H1 (cell line): ENCODE measurements at regions not wholly inside any gene's neighbourhood (a gene's known extent, or its start where the extent isn't known, plus 50 kb on each side); places are given as distances from the start of the nearest gene placed in this dataset.
"Not testable (repeated sequence)": the region's sequence is repeated elsewhere in the genome, so short reads cannot be mapped to it uniquely, and the experiment has no call there.

ENCODE experiments used
- CTCF ChIA-PET: fragments of 300-600 bp; sonication (Branson Sonifier 250); formaldehyde crosslinking; loops from one replicate; lab custom pipeline; 2021; ENCODE audit not compliant: partially characterized antibody; lab: Charles Lee
- POLR2A ChIA-PET: fragments of 300-600 bp; sonication (Branson Sonifier 250); formaldehyde crosslinking; loops from one replicate; lab custom pipeline; 2021; ENCODE audit warnings: inconsistent platforms; ENCODE audit not compliant: partially characterized antibody; lab: Charles Lee
- DNase-seq, 2 experiments: peaks; one replicate each; pipeline versions ENCODE4 v3.0.0 to v3.0.0-alpha.2; 2010 to 2022; ENCODE audit warnings: low spot score in 2 of 2, low read depth in 1 of 2, mixed read lengths in 1 of 2
- FAIRE-seq: peaks from 2 replicates; lab custom pipeline; 2011; peaks lifted over from hg19 to GRCh38; lab: Jason Lieb, UNC
- H2AFZ ChIP-seq: 2 replicates; pipeline ENCODE4 v1.8.1; 2012; ENCODE audit warnings: low read length, inconsistent platforms
- H2AK5ac ChIP-seq: 2 replicates; pipeline ENCODE4 v1.6.1; 2013; ENCODE audit warnings: low read depth, low read length
- H2BK120ac ChIP-seq: replicated peaks from 2 replicates; pipeline ENCODE3; 2013; ENCODE audit warnings: low read depth, low read length, inconsistent platforms
- H2BK12ac ChIP-seq: 2 replicates; pipeline ENCODE4 v1.6.1; 2013; ENCODE audit warnings: low read depth, low read length
- H2BK15ac ChIP-seq: 2 replicates; pipeline ENCODE4 v1.6.1; 2013; ENCODE audit warnings: low read length
- H2BK20ac ChIP-seq: 2 replicates; pipeline ENCODE4 v1.6.1; 2013; ENCODE audit warnings: low read length
- H2BK5ac ChIP-seq: 2 replicates; pipeline ENCODE4 v1.6.1; 2013; ENCODE audit warnings: low read depth, low read length
- H3K14ac ChIP-seq: 2 replicates; pipeline ENCODE4 v1.6.1; 2013; ENCODE audit warnings: inconsistent platforms; ENCODE audit not compliant: insufficient read length
- H3K18ac ChIP-seq: 2 replicates; pipeline ENCODE4 v1.6.1; 2013; ENCODE audit warnings: low read length; ENCODE audit errors: extremely low read depth
- H3K23ac ChIP-seq: 2 replicates; pipeline ENCODE4 v1.6.1; 2013; ENCODE audit warnings: inconsistent platforms; ENCODE audit not compliant: insufficient read length
- H3K23me2 ChIP-seq: 2 replicates; pipeline ENCODE4 v1.6.1; 2013; ENCODE audit warnings: low read depth, low read length
- H3K27ac ChIP-seq: 2 replicates; pipeline ENCODE4 v1.6.1; 2011; ENCODE audit warnings: low read depth, low read length, inconsistent platforms
- H3K27me3 ChIP-seq, 4 experiments: replicated peaks in 1 of 4; 1 replicate in 1 of 4; 2 replicates in 3 of 4; pipeline versions ENCODE4 v1.6.1 to v1.8.1; 2011 to 2013; ENCODE audit warnings: low read length in 3 of 4, mild to moderate bottlenecking in 3 of 4, inconsistent platforms in 2 of 4, mixed read lengths in 2 of 4, moderate library complexity in 1 of 4; ENCODE audit not compliant: control insufficient read depth in 3 of 4, insufficient read depth in 3 of 4; ENCODE audit errors: extremely low read depth in 1 of 4
- H3K36me3 ChIP-seq, 4 experiments: 2 replicates each; pipeline versions ENCODE4 v1.6.1 to v1.8.1; 2011 to 2013; ENCODE audit warnings: mild to moderate bottlenecking in 4 of 4, low read length in 3 of 4, moderate library complexity in 2 of 4, control low read depth in 1 of 4, inconsistent platforms in 1 of 4; ENCODE audit not compliant: insufficient read depth in 4 of 4, control insufficient read depth in 2 of 4
- H3K4ac ChIP-seq: replicated peaks from 2 replicates; pipeline ENCODE3; 2013; ENCODE audit warnings: low read length, low read depth, mixed read lengths, inconsistent platforms; ENCODE audit not compliant: insufficient read length
- H3K4me1 ChIP-seq, 4 experiments: replicated peaks in 1 of 4; 1 replicate in 1 of 4; 2 replicates in 3 of 4; pipeline versions ENCODE4 v1.6.1 to v1.8.1; 2011 to 2013; ENCODE audit warnings: low read length in 3 of 4, inconsistent platforms in 2 of 4, mixed read lengths in 1 of 4; ENCODE audit not compliant: insufficient read depth in 4 of 4, control insufficient read depth in 3 of 4
- H3K4me2 ChIP-seq, 2 experiments: 2 replicates each; pipeline versions ENCODE4 v1.6.1 to v1.8.1; 2011 to 2013; ENCODE audit warnings: low read depth in 2 of 2, low read length in 2 of 2, control low read depth in 1 of 2, inconsistent platforms in 1 of 2, mild to moderate bottlenecking in 1 of 2; ENCODE audit not compliant: insufficient read depth in 1 of 2
- H3K4me3 ChIP-seq, 4 experiments: fragments of 200-600, 300-600 bp in 1 of 4; sonication (generic), shearing (Covaris generic), sonication (Bioruptor Twin) in 1 of 4; 2 replicates each; pipeline versions ENCODE4 v1.5.1 to v1.8.1; 2011 to 2016; ENCODE audit warnings: low read length in 4 of 4, low read depth in 3 of 4, control low read depth in 2 of 4, inconsistent platforms in 2 of 4, mild to moderate bottlenecking in 2 of 4, mixed read lengths in 1 of 4, moderate library complexity in 1 of 4; ENCODE audit not compliant: insufficient read depth in 2 of 4; ENCODE audit errors: extremely low read depth in 1 of 4
- H3K56ac ChIP-seq: replicated peaks from 2 replicates; pipeline ENCODE3; 2013; ENCODE audit warnings: low read depth, mild to moderate bottlenecking, mixed read lengths, low read length, inconsistent platforms; ENCODE audit not compliant: insufficient read length
- H3K79me1 ChIP-seq: 2 replicates; pipeline ENCODE4 v1.6.1; 2013; ENCODE audit warnings: low read depth, low read length, control low read depth
- H3K79me2 ChIP-seq, 2 experiments: 2 replicates each; pipeline versions ENCODE4 v1.6.1 to v1.8.1; 2012 to 2013; ENCODE audit warnings: low read length in 2 of 2, mild to moderate bottlenecking in 2 of 2, inconsistent platforms in 1 of 2; ENCODE audit not compliant: insufficient read depth in 2 of 2, control insufficient read depth in 1 of 2
- H3K9ac ChIP-seq, 4 experiments: replicated peaks in 1 of 4; 1 replicate in 1 of 4; 2 replicates in 3 of 4; pipeline versions ENCODE4 v1.6.1 to v1.8.1; 2011 to 2013; ENCODE audit warnings: low read depth in 3 of 4, low read length in 3 of 4, control low read depth in 2 of 4, mild to moderate bottlenecking in 2 of 4, moderate library complexity in 2 of 4, inconsistent platforms in 1 of 4; ENCODE audit errors: extremely low read depth in 1 of 4
- H3K9me3 ChIP-seq, 2 experiments: 2 replicates each; pipeline versions ENCODE4 v1.6.1 to v1.8.1; 2012 to 2013; ENCODE audit warnings: mild to moderate bottlenecking in 2 of 2, moderate library complexity in 2 of 2, control low read depth in 1 of 2, inconsistent platforms in 1 of 2, low read depth in 1 of 2, low read length in 1 of 2, mixed read lengths in 1 of 2; ENCODE audit not compliant: insufficient read depth in 2 of 2
- H4K20me1 ChIP-seq, 2 experiments: replicated peaks in 1 of 2; 2 replicates each; pipeline versions ENCODE3 to v1.8.1; 2011 to 2013; ENCODE audit warnings: inconsistent platforms in 2 of 2, low read length in 2 of 2, mild to moderate bottlenecking in 1 of 2; ENCODE audit not compliant: insufficient read depth in 2 of 2, control insufficient read depth in 1 of 2
- H4K5ac ChIP-seq: 2 replicates; pipeline ENCODE4 v1.6.1; 2013; ENCODE audit warnings: low read length, low read depth, mixed read lengths, inconsistent platforms; ENCODE audit not compliant: insufficient read length
- H4K8ac ChIP-seq: 2 replicates; pipeline ENCODE4 v1.8.0; 2013; ENCODE audit warnings: mild to moderate bottlenecking, moderate library complexity, low read length, inconsistent platforms; ENCODE audit not compliant: insufficient read depth; ENCODE audit errors: extremely low read depth
- H4K91ac ChIP-seq: replicated peaks from 2 replicates; pipeline ENCODE3; 2013; ENCODE audit warnings: low read length, mixed read lengths, inconsistent platforms; ENCODE audit not compliant: insufficient read length
- BRCA1 ChIP-seq: IDR thresholded peaks from 2 replicates; pipeline ENCODE4 v1.6.1; 2012; ENCODE audit warnings: low read depth, low read length, improper control_type of control experiment
- WGBS, 2 experiments: shearing (Covaris generic) in 1 of 2; methylation state at CpG; one replicate each; pipeline versions ENCODE4 v1.1.6 to v1.1.7; 2013 to 2015; ENCODE audit warnings: low lambda C conversion rate in 2 of 2, mixed read lengths in 2 of 2, inconsistent platforms in 1 of 2, low coverage in 1 of 2, missing lambda C conversion rate in 1 of 2; ENCODE audit not compliant: insufficient replicate concordance in 2 of 2, insufficient coverage in 1 of 2, insufficient read length in 1 of 2; ENCODE audit errors: extremely low coverage in 1 of 2, missing lambda C conversion rate in 1 of 2; 5-methylcytosine and 5-hydroxymethylcytosine counted together

GRCh38 chr1:182248721-182249120 lies 142.9 kb downstream of the GLUL start (continued):
- no peak for TF ChIP-seq BRCA1

GRCh38 chr1:182247813-182248212 lies 143.8 kb downstream of the GLUL start:
- H3K4me1 ChIP-seq, H2BK120ac ChIP-seq, DNase-seq, H2AK5ac ChIP-seq, H3K79me2 ChIP-seq, H2BK12ac ChIP-seq, H3K36me3 ChIP-seq, H3K79me1 ChIP-seq, H3K9ac ChIP-seq, H3K9me3 ChIP-seq, FAIRE-seq, H3K56ac ChIP-seq, H3K23me2 ChIP-seq, H3K23ac ChIP-seq, H3K27me3 ChIP-seq, H2BK5ac ChIP-seq, H4K5ac ChIP-seq, H4K8ac ChIP-seq, H2BK15ac ChIP-seq, H4K91ac ChIP-seq, H3K4me2 ChIP-seq, H3K4me3 ChIP-seq, H2AFZ ChIP-seq, H3K14ac ChIP-seq, H3K4ac ChIP-seq, H4K20me1 ChIP-seq, H2BK20ac ChIP-seq, H3K27ac ChIP-seq, H3K18ac ChIP-seq: not testable (repeated sequence)
- WGBS, 2 experiments, result 59% methylated on average over 2 of the region's 2 CpGs; no CpG with 5 or more reads in 1 of the 2 experiments
- POLR2A ChIA-PET, result interaction anchor here (1.5 kb wide), 1 partner anchor 141 kb away, joined by 3 read pairs; no protein-coding TSS in a partner anchor
- CTCF ChIA-PET, result interaction anchor here (0.9 to 1.2 kb wide), 2 partner anchors 16 to 160 kb away, joined by 3 read pairs; no protein-coding TSS in a partner anchor
